GM19328 (cell line): ENCODE measurements at regions not wholly inside any gene's neighbourhood (a gene's known extent, or its start where the extent isn't known, plus 50 kb on each side); places are given as distances from the start of the nearest gene placed in this dataset.

Experiments
- ATAC-seq: cut with Tn5 transposase; IDR thresholded peaks from one replicate; pipeline ENCODE4 v1.9.1; 2021; ENCODE audit warnings: mild to moderate bottlenecking, moderate library complexity; ENCODE audit not compliant: unreplicated experiment

DNA sequence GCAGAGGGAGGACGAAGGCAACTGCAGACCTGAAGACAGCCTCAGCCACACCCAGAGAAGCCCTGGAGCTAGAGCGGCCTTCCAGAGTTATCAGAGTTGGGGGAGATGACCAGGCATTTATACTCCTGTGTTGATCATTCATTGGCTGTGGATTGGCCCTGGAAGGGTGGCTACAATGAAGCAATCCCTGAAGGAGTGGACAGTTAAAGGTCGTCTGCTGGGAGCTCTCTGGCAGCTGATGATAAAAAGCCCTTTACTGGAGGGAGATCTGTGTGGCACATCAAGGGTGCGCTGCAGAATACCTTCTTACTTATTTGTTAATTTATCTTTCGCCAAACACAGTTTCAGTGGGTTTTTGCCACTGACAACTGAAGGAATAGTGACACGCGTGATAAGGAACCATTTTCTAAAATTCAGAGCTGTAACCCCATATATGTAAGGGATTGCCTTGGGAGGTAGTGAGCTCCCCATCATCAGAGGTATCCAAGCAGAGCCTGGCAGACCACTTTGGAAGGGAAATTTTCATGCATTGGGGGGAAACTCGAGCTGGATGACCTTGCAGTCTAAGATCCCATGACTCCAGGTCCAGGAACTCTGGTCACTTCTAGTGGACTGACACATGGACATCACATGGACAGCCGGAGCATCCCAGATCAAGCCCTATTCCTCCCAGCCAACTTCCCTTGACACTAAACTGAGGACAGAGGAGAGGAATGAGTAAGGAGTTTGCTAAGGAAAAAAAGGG, 126.4 kb upstream of the GADD45A start:
- no peak for ATAC-seq

GRCh38 chr1:67559222-67559700, 125.7 kb upstream of the GADD45A start:
- ATAC-seq, result no peak

GRCh38 chr1:67560580-67561255, 124.3 kb upstream of the GADD45A start:
- no peak for ATAC-seq

GRCh38 chr1:67561704-67562113, 123.3 kb upstream of the GADD45A start:
- no peak for ATAC-seq

GRCh38 chr1:67563684-67564083, 121.3 kb upstream of the GADD45A start:
- no peak for ATAC-seq

DNA sequence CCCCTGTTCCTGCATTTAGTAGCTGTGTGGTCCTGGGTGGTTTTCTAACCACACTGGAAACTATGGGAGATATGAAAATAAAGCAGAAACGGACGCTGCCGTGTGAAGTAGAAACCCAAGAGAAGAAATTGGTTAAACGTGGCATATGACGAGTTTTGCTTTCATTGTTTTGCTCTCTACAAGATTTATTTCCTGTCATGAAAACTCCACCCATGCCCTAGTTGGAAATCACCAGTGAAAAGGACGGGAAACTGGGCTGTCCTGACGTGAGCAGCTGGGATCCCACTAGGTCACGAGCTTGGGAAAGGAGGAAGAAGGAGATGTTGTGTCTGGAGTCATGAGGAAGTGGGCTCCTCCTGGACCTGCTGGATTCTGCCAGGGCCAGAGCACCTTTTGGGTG, 120.8 kb upstream of the GADD45A start:
- no peak for ATAC-seq

DNA sequence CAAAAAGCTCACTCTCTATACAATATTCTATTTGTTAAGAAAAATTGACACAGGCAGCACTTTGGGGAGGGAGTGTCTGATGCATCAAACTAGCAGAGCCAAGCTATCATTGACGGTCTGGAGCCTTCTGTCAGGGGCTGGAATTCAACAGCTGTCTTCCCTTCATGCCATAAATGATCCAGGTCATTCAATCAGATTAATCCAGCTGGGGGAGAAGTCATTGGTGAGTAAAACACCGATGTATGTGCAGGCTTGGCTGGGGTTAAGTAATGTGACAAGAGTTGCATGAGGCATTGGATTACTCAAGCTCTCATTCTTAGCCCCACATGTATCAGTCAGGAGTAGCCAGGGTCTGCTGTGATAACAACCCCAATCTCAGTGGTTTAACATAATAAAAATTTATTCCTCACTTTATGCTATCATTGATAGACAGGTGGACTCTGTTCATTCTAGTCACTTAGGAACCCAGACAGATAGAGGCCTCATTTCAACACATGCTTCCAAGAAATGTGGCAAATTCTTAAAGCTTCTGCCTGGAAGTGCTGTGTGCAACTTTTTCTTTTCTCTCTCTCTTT, 118.1 kb upstream of the GADD45A start:
- no peak for ATAC-seq

- no peak for ATAC-seq
Measured at GRCh38 chr1:67570486-67571143, 114.4 kb upstream of the GADD45A start.

GRCh38 chr1:67571406-67571805, 113.6 kb upstream of the GADD45A start:
- no peak for ATAC-seq

- ATAC-seq, result no peak
Measured at GRCh38 chr1:67571901-67572593, 113.0 kb upstream of the GADD45A start.

DNA sequence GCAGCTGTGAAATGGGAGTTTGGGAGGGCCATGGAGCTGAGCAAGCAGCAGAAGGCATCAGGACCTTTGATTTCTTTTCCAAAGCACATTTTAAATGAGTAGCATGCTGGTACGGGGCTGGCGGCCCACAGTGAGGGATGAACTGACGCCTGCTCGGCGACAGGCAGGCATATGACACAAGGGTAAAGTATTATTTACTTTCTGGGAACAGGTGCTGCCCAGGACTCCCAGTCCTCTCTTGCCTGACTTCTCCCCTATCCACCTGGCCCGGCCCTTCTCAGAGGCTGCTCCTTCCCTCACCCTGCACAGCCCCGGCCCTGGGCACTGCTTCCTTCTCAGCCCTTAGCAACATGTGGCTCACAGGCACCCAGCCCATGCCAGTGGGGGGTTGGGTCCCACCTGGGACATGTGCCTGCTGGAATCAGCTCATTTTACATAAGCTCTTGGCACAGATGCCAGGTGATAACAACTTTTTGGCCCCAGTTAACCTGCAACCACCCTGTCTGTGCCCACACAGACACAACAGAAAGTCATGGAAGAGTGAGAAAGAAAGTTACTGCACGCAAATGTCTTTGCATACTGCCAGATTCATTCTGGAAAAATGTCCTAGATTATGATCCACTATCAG, 112.3 kb upstream of the GADD45A start:
- no peak for ATAC-seq

DNA sequence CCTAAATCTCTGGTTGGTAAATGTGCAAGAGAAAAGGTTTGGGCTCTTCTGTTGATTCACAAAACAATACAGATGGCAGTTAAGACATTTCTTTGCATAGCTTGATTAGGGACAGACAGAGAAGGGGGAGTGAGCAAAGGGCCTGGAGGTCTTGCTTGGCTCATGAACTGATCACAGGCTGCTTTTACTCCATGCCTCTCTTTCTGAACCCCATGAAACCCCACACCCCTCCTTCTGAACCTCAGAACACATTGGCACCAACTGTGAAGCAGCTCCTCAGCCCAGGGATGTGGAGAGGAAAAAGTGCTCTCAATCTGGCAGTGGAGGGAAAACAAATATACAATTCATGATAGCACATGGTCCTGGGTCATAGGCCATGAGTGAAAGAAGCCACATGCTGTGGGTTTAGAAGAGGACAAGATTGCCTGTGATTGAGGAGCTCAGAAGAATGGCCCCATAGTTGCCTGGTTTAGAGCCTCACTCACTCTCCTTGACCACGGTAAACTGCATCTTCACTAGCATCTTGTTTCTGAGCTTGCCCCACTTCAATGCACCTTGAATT, 111.6 kb upstream of the GADD45A start:
- ATAC-seq, result no peak

- ATAC-seq, result no peak
Measured at GRCh38 chr1:67574221-67574620, 110.8 kb upstream of the GADD45A start.

DNA sequence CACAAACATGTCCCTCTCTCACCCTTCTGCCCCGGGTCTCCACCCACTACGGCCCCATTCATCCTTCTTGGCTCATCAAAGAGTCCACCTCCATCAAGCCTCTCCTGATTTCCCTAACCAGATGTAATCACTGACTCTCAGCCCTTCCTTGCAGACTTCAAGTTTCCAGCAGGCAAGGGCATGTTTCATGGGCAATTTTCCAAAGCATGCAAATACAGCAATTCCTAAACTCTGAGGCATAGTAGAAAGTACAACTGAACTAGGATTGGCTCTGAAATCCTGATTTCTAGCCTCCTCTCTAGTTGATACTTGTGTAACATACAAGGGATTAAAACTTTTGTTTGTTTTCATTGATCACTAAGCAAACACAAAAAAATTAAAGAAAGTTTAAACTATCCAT, 109.1 kb upstream of the GADD45A start:
- ATAC-seq, result no peak

GRCh38 chr1:67576474-67576873, 108.5 kb upstream of the GADD45A start:
- no peak for ATAC-seq

- no peak for ATAC-seq
Measured at GRCh38 chr1:67577646-67578045, 107.4 kb upstream of the GADD45A start.

GRCh38 chr1:67578397-67579020, 106.5 kb upstream of the GADD45A start:
- no peak for ATAC-seq

GRCh38 chr1:67579623-67580394, 105.2 kb upstream of the GADD45A start:
- no peak for ATAC-seq
